SU-DHL-6 (cell line): ENCODE measurements at regions not wholly inside any gene's neighbourhood (a gene's known extent, or its start where the extent isn't known, plus 50 kb on each side); places are given as distances from the start of the nearest gene placed in this dataset.

Experiments used
- H2AFZ ChIP-seq: fragments of 200-600 bp; sonication (generic); 2 replicates; pipeline ENCODE4 v1.6.1; 2014; ENCODE audit warnings: low read depth, mild to moderate bottlenecking, moderate library complexity, mixed read lengths, antibody characterized with exemption, low read length; ENCODE audit not compliant: severe bottlenecking
- H3F3A ChIP-seq: fragments of 200-600 bp; shearing (Covaris generic); 2 replicates; pipeline ENCODE4 v1.6.0; 2016; ENCODE audit warnings: antibody characterized with exemption, mild to moderate bottlenecking; ENCODE audit not compliant: insufficient read depth
- H3K27ac ChIP-seq: fragments of 200-600 bp; sonication (generic); 2 replicates; pipeline ENCODE4 v1.5.1; 2016; ENCODE audit warnings: low read depth, mild to moderate bottlenecking, low read length, moderate library complexity, mixed read lengths
- H3K27me3 ChIP-seq: fragments of 200-600 bp; sonication (generic), shearing (Covaris generic); 2 replicates; pipeline ENCODE4 v1.6.0; 2014; ENCODE audit warnings: mild to moderate bottlenecking, low read length
- H3K36me3 ChIP-seq: fragments of 200-600 bp; sonication (generic); 2 replicates; pipeline ENCODE4 v1.6.1; 2014; ENCODE audit warnings: mild to moderate bottlenecking, low read length, mixed read lengths
- H3K4me2 ChIP-seq: fragments of 300-600, 200-600 bp; shearing (Covaris generic), sonication (generic); 2 replicates; pipeline ENCODE4 v1.6.0; 2014; ENCODE audit warnings: low read length, low read depth, mild to moderate bottlenecking; ENCODE audit not compliant: poor library complexity, severe bottlenecking
- H3K4me3 ChIP-seq: fragments of 200-600 bp; sonication (generic); 2 replicates; pipeline ENCODE4 v1.5.1; 2014; ENCODE audit warnings: antibody characterized with exemption, low read length, mild to moderate bottlenecking, mixed read lengths; ENCODE audit not compliant: insufficient read depth, poor library complexity, severe bottlenecking
- H3K79me2 ChIP-seq: fragments of 200-600 bp; sonication (generic); 2 replicates; pipeline ENCODE4 v1.6.1; 2014; ENCODE audit warnings: mild to moderate bottlenecking, low read length, moderate library complexity; ENCODE audit not compliant: insufficient read depth
- H3K9ac ChIP-seq: fragments of 200-600 bp; sonication (generic); 2 replicates; pipeline ENCODE4 v1.7.0; 2014; ENCODE audit warnings: mild to moderate bottlenecking, low read length
- H3K9me2 ChIP-seq: fragments of 200-600 bp; sonication (generic); replicated peaks from 2 replicates; pipeline ENCODE4 v1.6.1; 2014; ENCODE audit warnings: low read length; ENCODE audit not compliant: insufficient read depth
- H3K9me3 ChIP-seq: fragments of 200-600 bp; sonication (generic); 2 replicates; pipeline ENCODE4 v1.6.1; 2014; ENCODE audit warnings: low read length, mixed read lengths; ENCODE audit not compliant: insufficient read depth
- H4K20me1 ChIP-seq: fragments of 200-600 bp; sonication (generic); 2 replicates; pipeline ENCODE4 v1.6.1; 2014; ENCODE audit warnings: low read depth, mild to moderate bottlenecking, antibody characterized with exemption, low read length, moderate library complexity, mixed read lengths
- EZH2phosphoT487 ChIP-seq: fragments of 200-600 bp; sonication (generic), shearing (Covaris generic); conservative IDR thresholded peaks from 2 replicates; pipeline ENCODE4 v1.6.1; 2018; ENCODE audit warnings: mild to moderate bottlenecking, antibody characterized with exemption, low read length, moderate library complexity, mixed read lengths
- TF ChIP-seq, protein P1 (sequence below): fragments of 200-600 bp; sonication (generic); IDR thresholded peaks from one replicate; pipeline ENCODE4 v1.5.1; 2017; ENCODE audit warnings: antibody characterized with exemption, mild to moderate bottlenecking, low read length, moderate library complexity; ENCODE audit not compliant: insufficient read depth, poor library complexity, severe bottlenecking

DNA sequence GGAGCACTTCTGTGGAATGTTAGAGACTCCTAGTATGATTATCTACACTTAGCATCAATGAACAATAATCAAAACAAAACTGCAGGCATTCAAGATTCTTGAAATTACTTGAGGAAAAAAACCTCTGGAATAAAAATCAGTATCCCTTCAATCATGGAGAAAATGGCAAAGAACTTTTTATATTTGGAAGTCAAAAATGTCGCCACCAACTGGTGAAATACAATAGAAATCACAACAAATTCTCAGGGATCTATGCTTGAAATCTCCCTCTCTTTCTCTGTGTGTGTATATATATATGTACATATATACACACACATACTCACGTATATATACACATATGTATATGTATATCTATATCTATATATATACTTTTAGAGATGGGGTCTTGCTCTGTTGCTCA lies 378.9 kb upstream of the ALCAM start:
- Histone ChIP-seq H3K27ac (no peak overlapping the region), H3K4me3 (no peak overlapping the region), H3K9ac (no peak overlapping the region)

DNA sequence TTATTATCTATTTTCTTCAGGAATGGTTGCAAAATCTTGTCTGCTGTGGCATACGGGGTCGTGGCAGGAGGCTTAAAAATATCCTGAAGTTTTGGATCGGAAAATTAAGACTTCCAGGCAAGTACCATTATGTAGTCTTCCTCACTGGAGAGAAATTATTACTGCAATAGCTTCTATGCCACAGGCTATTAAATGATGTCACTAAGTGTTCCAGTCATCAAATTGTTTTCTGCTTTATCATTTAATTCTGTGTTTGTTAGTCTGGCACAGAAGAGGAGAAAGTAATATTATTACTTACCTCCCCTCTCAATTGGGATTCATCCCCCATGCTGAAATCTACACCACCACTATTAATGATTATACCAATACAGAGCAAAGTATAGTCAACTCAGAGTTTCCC lies 378.2 kb upstream of the ALCAM start:
- Histone ChIP-seq H3K9ac (no peak overlapping the region), H3K9me2 (no peaks in the 10 kb centered on the region), H3K4me2 (no peak overlapping the region), H3K27me3 (no peaks in the 10 kb centered on the region), H3K4me3 (no peak overlapping the region), H3F3A (no peaks in the 10 kb centered on the region), H4K20me1 (no peaks in the 10 kb centered on the region), H2AFZ (no peak overlapping the region), H3K79me2 (no peaks in the 10 kb centered on the region), H3K36me3 (no peaks in the 10 kb centered on the region), H3K27ac (no peak overlapping the region), H3K9me3 (no peaks in the 10 kb centered on the region)
- TF ChIP-seq, protein P1, sequence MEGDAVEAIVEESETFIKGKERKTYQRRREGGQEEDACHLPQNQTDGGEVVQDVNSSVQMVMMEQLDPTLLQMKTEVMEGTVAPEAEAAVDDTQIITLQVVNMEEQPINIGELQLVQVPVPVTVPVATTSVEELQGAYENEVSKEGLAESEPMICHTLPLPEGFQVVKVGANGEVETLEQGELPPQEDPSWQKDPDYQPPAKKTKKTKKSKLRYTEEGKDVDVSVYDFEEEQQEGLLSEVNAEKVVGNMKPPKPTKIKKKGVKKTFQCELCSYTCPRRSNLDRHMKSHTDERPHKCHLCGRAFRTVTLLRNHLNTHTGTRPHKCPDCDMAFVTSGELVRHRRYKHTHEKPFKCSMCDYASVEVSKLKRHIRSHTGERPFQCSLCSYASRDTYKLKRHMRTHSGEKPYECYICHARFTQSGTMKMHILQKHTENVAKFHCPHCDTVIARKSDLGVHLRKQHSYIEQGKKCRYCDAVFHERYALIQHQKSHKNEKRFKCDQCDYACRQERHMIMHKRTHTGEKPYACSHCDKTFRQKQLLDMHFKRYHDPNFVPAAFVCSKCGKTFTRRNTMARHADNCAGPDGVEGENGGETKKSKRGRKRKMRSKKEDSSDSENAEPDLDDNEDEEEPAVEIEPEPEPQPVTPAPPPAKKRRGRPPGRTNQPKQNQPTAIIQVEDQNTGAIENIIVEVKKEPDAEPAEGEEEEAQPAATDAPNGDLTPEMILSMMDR: no peak
- no peak for TF ChIP-seq EZH2phosphoT487

More for the DNA sequence above, 378.9 kb upstream of the ALCAM start:
- Histone ChIP-seq H3F3A (no peaks in the 10 kb centered on the region), H2AFZ (no peak overlapping the region), H3K36me3 (no peaks in the 10 kb centered on the region), H3K4me2 (no peak overlapping the region), H4K20me1 (no peaks in the 10 kb centered on the region), H3K27me3 (no peaks in the 10 kb centered on the region), H3K9me3 (no peaks in the 10 kb centered on the region), H3K79me2 (no peaks in the 10 kb centered on the region), H3K9me2 (no peaks in the 10 kb centered on the region)
- TF ChIP-seq EZH2phosphoT487: no peak
- TF ChIP-seq, protein P1: no peak

DNA sequence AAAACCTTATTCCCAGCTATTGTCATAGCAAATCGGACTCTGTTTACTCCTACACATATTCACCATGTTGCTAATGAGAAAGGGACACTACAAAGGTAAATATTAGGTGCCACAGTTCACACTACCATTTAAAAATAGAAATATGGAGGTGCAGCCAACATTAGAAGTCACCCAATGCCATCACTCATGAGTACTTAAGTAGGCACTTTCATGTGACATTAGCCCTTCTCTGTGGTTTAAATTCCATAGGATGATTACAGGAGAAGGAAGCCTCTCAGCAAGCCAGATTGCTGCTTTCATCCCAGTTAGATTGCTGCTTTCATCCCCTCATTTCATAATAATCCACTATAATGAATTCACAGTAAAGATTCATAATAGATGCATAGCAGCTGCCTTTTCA lies 376.8 kb upstream of the ALCAM start:
- no peaks in the 10 kb centered on the region for H3K27me3 ChIP-seq
- no peaks in the 10 kb centered on the region for H3K36me3 ChIP-seq
- no peak overlapping the region for H3K27ac ChIP-seq
- H2AFZ ChIP-seq: no peak overlapping the region
- H3K9me3 ChIP-seq: no peaks in the 10 kb centered on the region
- no peak overlapping the region for H3K9ac ChIP-seq
- no peaks in the 10 kb centered on the region for H4K20me1 ChIP-seq
- H3K4me3 ChIP-seq: no peak overlapping the region
- no peaks in the 10 kb centered on the region for H3K79me2 ChIP-seq
- H3K9me2 ChIP-seq: no peaks in the 10 kb centered on the region
- H3K4me2 ChIP-seq: no peak overlapping the region
- no peaks in the 10 kb centered on the region for H3F3A ChIP-seq
- TF ChIP-seq EZH2phosphoT487: no peak
- TF ChIP-seq, protein P1: no peak

DNA sequence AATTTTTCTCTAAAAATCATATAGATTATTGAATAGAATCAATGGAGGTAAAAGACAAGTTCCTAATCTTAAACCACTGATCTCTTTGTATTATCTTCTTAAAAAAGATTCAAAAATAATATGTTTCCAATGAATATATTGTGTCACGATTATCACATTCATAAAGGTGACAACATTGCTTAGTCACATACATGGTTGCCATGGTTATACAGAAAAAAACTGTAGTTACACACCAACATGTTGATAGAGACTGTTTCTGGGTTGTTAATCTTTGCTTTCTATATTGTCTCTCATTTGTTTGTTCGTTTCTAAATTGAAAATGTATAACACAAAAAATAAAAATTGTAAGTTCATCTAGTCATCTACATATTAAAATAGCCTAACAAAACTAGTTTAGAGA lies 376.0 kb upstream of the ALCAM start:
- H3K9me2 ChIP-seq: no peaks in the 10 kb centered on the region
- no peak overlapping the region for H2AFZ ChIP-seq
- no peak for TF ChIP-seq EZH2phosphoT487
- TF ChIP-seq, protein P1: no peak
- no peak overlapping the region for H3K4me3 ChIP-seq
- H3K4me2 ChIP-seq: no peak overlapping the region
- H3K27me3 ChIP-seq: no peaks in the 10 kb centered on the region
- H3K36me3 ChIP-seq: no peaks in the 10 kb centered on the region
- no peaks in the 10 kb centered on the region for H3K9me3 ChIP-seq
- no peak overlapping the region for H3K27ac ChIP-seq
- no peaks in the 10 kb centered on the region for H3K79me2 ChIP-seq
- no peak overlapping the region for H3K9ac ChIP-seq
- no peaks in the 10 kb centered on the region for H4K20me1 ChIP-seq
- no peaks in the 10 kb centered on the region for H3F3A ChIP-seq
